GM23338 (cell line): ENCODE measurements at regions not wholly inside any gene's neighbourhood (a gene's known extent, or its start where the extent isn't known, plus 50 kb on each side); places are given as distances from the start of the nearest gene placed in this dataset.

Experiments used
- CREB1 ChIP-seq: fragments of 250-450 bp; sonication (Bioruptor Pico); IDR thresholded peaks from 2 replicates; pipeline ENCODE4 v1.5.0; 2020; ENCODE audit warnings: low read depth, mild to moderate bottlenecking, moderate library complexity
- ETS1 ChIP-seq: IDR thresholded peaks from 2 replicates; pipeline ENCODE4 v1.6.1; 2016; ENCODE audit warnings: antibody characterized with exemption
- EZH2 ChIP-seq: fragments of 200-600 bp; sonication (generic); IDR thresholded peaks from one replicate; pipeline ENCODE4 v1.8.0; 2017; ENCODE audit warnings: antibody characterized with exemption, mild to moderate bottlenecking, low read depth; ENCODE audit not compliant: unreplicated experiment
- EZH2phosphoT487 ChIP-seq: fragments of 200-600 bp; sonication (generic); IDR thresholded peaks from one replicate; pipeline ENCODE4 v1.8.1; 2018; ENCODE audit warnings: antibody characterized with exemption; ENCODE audit not compliant: unreplicated experiment
- JUNB ChIP-seq: IDR thresholded peaks from one replicate; pipeline ENCODE4 v1.6.1; 2016; ENCODE audit warnings: antibody characterized with exemption; ENCODE audit not compliant: unreplicated experiment
- POLR2AphosphoS5 ChIP-seq: IDR thresholded peaks from 2 replicates; pipeline ENCODE4 v1.6.1; 2016; ENCODE audit warnings: antibody characterized with exemption, low read depth
- REST ChIP-seq: IDR thresholded peaks from one replicate; pipeline ENCODE4 v1.6.1; 2018; ENCODE audit warnings: antibody characterized with exemption; ENCODE audit not compliant: unreplicated experiment
- ZNF331 ChIP-seq: fragments of 250-450 bp; sonication (Bioruptor Pico); IDR thresholded peaks from 2 replicates; pipeline ENCODE4 v1.5.0; 2020; ENCODE audit warnings: low read depth, mild to moderate bottlenecking, moderate library complexity
- TF ChIP-seq, protein P1 (sequence below), 2 experiments: fragments of 200-600 bp in 1 of 2; sonication (generic) in 1 of 2; conservative IDR thresholded peaks; 2 replicates each; pipeline versions ENCODE4 v1.5.1 to v1.6.1; 2016 to 2017; ENCODE audit warnings: antibody characterized with exemption in 2 of 2, low read depth in 2 of 2, mild to moderate bottlenecking in 2 of 2, moderate library complexity in 1 of 2

DNA sequence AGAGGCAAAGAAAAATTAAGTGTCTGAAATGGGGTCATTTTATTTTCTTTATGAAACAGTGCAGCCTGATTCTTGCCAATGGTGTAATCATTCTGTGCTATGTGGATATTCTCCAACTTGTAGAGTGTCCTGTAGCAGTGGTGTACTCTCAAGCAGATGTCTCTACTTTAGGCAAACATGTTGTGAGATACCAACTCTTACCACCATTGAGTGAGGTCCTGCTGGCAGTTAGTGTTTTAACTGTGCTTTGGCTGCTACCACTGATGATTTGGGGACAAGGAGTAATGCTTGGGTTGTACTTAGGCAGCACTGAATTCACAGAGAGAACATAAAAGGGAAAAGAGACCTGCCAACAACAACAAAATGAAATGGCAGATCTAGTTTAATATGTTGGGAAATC, 122.5 kb downstream of the APIP start:
- TF ChIP-seq, protein P1, sequence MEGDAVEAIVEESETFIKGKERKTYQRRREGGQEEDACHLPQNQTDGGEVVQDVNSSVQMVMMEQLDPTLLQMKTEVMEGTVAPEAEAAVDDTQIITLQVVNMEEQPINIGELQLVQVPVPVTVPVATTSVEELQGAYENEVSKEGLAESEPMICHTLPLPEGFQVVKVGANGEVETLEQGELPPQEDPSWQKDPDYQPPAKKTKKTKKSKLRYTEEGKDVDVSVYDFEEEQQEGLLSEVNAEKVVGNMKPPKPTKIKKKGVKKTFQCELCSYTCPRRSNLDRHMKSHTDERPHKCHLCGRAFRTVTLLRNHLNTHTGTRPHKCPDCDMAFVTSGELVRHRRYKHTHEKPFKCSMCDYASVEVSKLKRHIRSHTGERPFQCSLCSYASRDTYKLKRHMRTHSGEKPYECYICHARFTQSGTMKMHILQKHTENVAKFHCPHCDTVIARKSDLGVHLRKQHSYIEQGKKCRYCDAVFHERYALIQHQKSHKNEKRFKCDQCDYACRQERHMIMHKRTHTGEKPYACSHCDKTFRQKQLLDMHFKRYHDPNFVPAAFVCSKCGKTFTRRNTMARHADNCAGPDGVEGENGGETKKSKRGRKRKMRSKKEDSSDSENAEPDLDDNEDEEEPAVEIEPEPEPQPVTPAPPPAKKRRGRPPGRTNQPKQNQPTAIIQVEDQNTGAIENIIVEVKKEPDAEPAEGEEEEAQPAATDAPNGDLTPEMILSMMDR (conservative IDR thresholded peaks at IDR 0.05; ENCODE audit: low read depth in 2 of 2), result no peak
- TF ChIP-seq POLR2AphosphoS5 (no peak), EZH2 (no peak), REST (no peak), ZNF331 (CRISPR knock-in tag) (no peak), CREB1 (CRISPR knock-in tag) (no peak), JUNB (no peak), EZH2phosphoT487 (no peak), ETS1 (no peak)
